ENCODE measurements at regions not wholly inside any gene's neighbourhood (a gene's known extent, or its start where the extent isn't known, plus 50 kb on each side); places are given as distances from the start of the nearest gene placed in this dataset.
A peak's percentile ranks its signal among the peaks of the same experiment; 100 is the strongest.

DNA sequence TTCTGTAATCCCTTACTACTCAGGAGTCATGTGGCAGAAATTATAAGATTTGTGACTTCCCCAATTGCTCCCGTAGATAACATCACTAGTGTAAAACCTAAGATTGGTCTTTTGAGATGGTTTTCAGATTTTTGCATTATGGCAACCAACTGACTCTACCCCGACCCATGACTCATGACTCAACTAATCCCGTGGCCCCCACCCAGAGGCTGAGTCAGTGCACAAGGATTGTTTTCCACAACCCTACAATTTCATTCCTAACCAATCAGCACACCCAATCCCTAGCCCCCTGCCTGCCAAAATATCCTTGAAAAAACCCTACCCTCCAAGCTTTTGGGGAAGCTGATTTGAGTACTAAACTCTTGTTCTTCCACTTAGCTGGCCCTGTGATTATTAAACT is 109.4 kb upstream of the FAM9C start:
- no peak for TF ChIP-seq POLR2A (IDR thresholded peaks at IDR 0.05)
- TF ChIP-seq, protein P1, sequence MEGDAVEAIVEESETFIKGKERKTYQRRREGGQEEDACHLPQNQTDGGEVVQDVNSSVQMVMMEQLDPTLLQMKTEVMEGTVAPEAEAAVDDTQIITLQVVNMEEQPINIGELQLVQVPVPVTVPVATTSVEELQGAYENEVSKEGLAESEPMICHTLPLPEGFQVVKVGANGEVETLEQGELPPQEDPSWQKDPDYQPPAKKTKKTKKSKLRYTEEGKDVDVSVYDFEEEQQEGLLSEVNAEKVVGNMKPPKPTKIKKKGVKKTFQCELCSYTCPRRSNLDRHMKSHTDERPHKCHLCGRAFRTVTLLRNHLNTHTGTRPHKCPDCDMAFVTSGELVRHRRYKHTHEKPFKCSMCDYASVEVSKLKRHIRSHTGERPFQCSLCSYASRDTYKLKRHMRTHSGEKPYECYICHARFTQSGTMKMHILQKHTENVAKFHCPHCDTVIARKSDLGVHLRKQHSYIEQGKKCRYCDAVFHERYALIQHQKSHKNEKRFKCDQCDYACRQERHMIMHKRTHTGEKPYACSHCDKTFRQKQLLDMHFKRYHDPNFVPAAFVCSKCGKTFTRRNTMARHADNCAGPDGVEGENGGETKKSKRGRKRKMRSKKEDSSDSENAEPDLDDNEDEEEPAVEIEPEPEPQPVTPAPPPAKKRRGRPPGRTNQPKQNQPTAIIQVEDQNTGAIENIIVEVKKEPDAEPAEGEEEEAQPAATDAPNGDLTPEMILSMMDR (IDR thresholded peaks at IDR 0.05) = no peak
- intact Hi-C loops (cut with DNase I; ENCODE audit: low total_unique reads) = no loop called here
- H3K27ac ChIP-seq = no peak overlapping the region
- H3K4me1 ChIP-seq = no peaks in the 10 kb centered on the region
- no peaks in the 10 kb centered on the region for H3K27me3 ChIP-seq
- no peak for DNase-seq
- H3K9me3 ChIP-seq = no peaks in the 10 kb centered on the region
- no peak overlapping the region for H3K4me3 ChIP-seq
- H3K36me3 ChIP-seq = no peaks in the 10 kb centered on the region

GRCh38 chrX:13152518-13153185 is 108.2 kb upstream of the FAM9C start:
- no peaks in the 10 kb centered on the region for H3K4me1 ChIP-seq
- H3K9me3 ChIP-seq = no peaks in the 10 kb centered on the region
- no peaks in the 10 kb centered on the region for H3K36me3 ChIP-seq
- H3K27ac ChIP-seq = peak overlapping the region; percentile 68 to 81
- no peak for DNase-seq
- H3K4me3 ChIP-seq = no peak overlapping the region
- no peaks in the 10 kb centered on the region for H3K27me3 ChIP-seq
- TF ChIP-seq, protein P1 (IDR thresholded peaks at IDR 0.05) = no peak
- TF ChIP-seq POLR2A (IDR thresholded peaks at IDR 0.05) = no peak
- intact Hi-C loops (cut with DNase I; ENCODE audit: low total_unique reads) = no loop called here

DNA sequence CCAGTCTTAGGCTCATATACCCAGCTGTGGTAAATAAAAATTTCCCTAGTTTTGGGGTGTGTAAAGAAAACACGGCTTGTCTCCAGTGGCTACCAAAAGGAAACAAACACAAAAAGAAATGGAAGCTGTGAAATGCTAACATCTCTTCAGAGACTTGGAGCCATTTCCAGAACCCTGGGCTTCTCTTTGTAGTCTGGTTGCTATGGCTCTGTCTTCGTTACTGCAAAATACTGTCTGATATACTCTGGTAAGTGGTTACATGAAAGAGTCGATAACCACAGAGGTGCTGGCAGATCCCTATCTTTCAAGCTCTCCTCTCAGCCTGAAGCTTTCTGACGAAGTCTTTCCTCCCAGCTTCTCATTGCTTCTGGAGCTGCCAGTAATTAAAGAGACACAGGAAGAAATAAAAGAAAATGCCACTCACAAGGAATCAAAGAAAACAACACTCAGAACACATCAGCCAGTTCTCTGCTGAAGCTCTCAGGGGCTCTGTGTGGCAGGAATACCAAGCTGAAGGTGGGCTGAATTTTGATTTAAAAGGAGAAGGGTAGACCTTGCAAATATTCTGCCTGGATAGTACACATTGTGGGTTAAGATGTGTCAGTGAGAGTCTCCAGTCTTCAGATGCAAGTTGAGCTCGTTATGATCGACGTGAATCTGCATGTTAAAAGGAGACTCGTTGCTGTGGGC is 107.6 kb upstream of the FAM9C start:
- no peak overlapping the region for H3K4me3 ChIP-seq
- H3K27me3 ChIP-seq = no peaks in the 10 kb centered on the region
- no peak for TF ChIP-seq POLR2A (IDR thresholded peaks at IDR 0.05)
- TF ChIP-seq, protein P1 (IDR thresholded peaks at IDR 0.05) = no peak
- no peaks in the 10 kb centered on the region for H3K9me3 ChIP-seq
- DNase-seq = no peak
- intact Hi-C loops (cut with DNase I; ENCODE audit: low total_unique reads) = no loop called here
- H3K4me1 ChIP-seq = no peaks in the 10 kb centered on the region
- no peaks in the 10 kb centered on the region for H3K36me3 ChIP-seq
- H3K27ac ChIP-seq = peak overlapping the region; percentile 68 to 81

GRCh38 chrX:13149702-13150350 is 105.4 kb upstream of the FAM9C start:
- H3K27me3 ChIP-seq = no peaks in the 10 kb centered on the region
- no peak for TF ChIP-seq POLR2A (IDR thresholded peaks at IDR 0.05)
- TF ChIP-seq, protein P1 (IDR thresholded peaks at IDR 0.05) = no peak
- no peaks in the 10 kb centered on the region for H3K4me1 ChIP-seq
- no peak for DNase-seq
- intact Hi-C loops (cut with DNase I; ENCODE audit: low total_unique reads) = no loop called here
- H3K36me3 ChIP-seq = no peaks in the 10 kb centered on the region
- H3K27ac ChIP-seq = no peak overlapping the region
- H3K9me3 ChIP-seq = no peaks in the 10 kb centered on the region
- no peak overlapping the region for H3K4me3 ChIP-seq

DNA sequence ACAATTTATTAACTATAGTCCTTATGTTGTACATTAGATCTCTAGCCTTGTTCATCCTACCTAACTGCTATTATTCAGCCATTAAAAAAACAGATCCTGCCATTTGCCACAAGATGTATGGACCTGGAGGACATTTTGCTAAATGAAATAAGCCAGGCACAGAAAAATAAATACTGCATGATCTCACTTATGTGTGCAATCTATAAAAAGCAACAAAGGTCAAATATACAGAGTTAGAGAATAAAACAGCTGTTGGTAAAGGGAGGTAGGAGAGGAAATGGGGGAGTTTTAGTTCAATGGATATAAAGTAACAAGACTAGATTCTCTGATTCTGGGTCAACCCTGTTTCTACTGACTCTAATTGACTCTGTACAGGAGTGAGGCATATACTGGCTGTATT is 103.3 kb upstream of the FAM9C start:
- no peaks in the 10 kb centered on the region for H3K4me1 ChIP-seq
- H3K4me3 ChIP-seq = no peak overlapping the region
- no peaks in the 10 kb centered on the region for H3K27me3 ChIP-seq
- no peak overlapping the region for H3K27ac ChIP-seq
- intact Hi-C loops (cut with DNase I; ENCODE audit: low total_unique reads) = no loop called here
- no peak for DNase-seq
- H3K9me3 ChIP-seq = no peaks in the 10 kb centered on the region
- TF ChIP-seq, protein P1 (IDR thresholded peaks at IDR 0.05) = no peak
- no peak for TF ChIP-seq POLR2A (IDR thresholded peaks at IDR 0.05)
- H3K36me3 ChIP-seq = no peaks in the 10 kb centered on the region
